Adrenal gland (tissue), 9 donors: ENCODE measurements at regions not wholly inside any gene's neighbourhood (a gene's known extent, or its start where the extent isn't known, plus 50 kb on each side); places are given as distances from the start of the nearest gene placed in this dataset.

Experiments used
- DNase-seq, 7 donors: peaks; one replicate each; pipeline ENCODE4 v3.0.0-alpha.2; 2019 to 2020
- H3K27ac ChIP-seq, 5 donors: fragments of 200-600 bp; sonication (generic) in 4 of 5; 1 replicate in 3 of 5; 2 replicates in 2 of 5; pipeline versions ENCODE4 v1.5.1 to v1.8.0; 2016 to 2020; ENCODE audit warnings: mild to moderate bottlenecking in 1 of 5
- H3K27me3 ChIP-seq: fragments of 200-600 bp; 2 replicates; pipeline ENCODE4 v1.8.0; 2021
- H3K36me3 ChIP-seq, 2 donors: fragments of 200-600 bp; replicated peaks in 1 of 2; 1 replicate in 1 of 2; 2 replicates in 1 of 2; pipeline versions ENCODE4 v1.5.1 to v1.8.0; 2018 to 2022
- H3K4me1 ChIP-seq, 2 donors: fragments of 200-600 bp; replicated peaks in 1 of 2; 1 replicate in 1 of 2; 2 replicates in 1 of 2; pipeline versions ENCODE4 v1.5.1 to v1.8.0; 2018 to 2021
- H3K4me3 ChIP-seq, 4 donors: fragments of 200-600 bp; sonication (generic) in 3 of 4; one replicate each; pipeline ENCODE4 v1.5.1; 2016 to 2018
- H3K9me3 ChIP-seq, 3 donors: fragments of 200-600 bp; sonication (generic) in 1 of 3; replicated peaks in 1 of 3; 1 replicate in 2 of 3; 2 replicates in 1 of 3; pipeline versions ENCODE4 v1.5.1 to v1.8.0; 2016 to 2021
- POLR2A ChIP-seq, 2 donors: fragments of 450-650 bp; IDR thresholded peaks; one replicate each; pipeline ENCODE4 v1.6.1; 2017; ENCODE audit warnings: antibody characterized with exemption in 2 of 2, mild to moderate bottlenecking in 2 of 2, moderate library complexity in 1 of 2
- WGBS, 4 donors: extraction: QIAGEN DNeasy Blood & Tissue Kit in 2 of 4; methylation state at CpG; one replicate each; pipeline versions ENCODE4 v1.1.5 to v1.1.7; 2013 to 2017; 5-methylcytosine and 5-hydroxymethylcytosine counted together
- intact Hi-C, 2 donors: fragments of 100-400 bp; cut with DNase I; formaldehyde crosslinking; loops; one replicate each; pipeline versions ENCODE4 v1.14.1 to v1.15.0; 2022 to 2023
- TF ChIP-seq, protein P1 (sequence below), 6 experiments: fragments of 450-650 bp in 4 of 6; fragments of 200-600 bp in 2 of 6; sonication (generic) in 1 of 6; IDR thresholded peaks; 1 replicate in 5 of 6; 2 replicates in 1 of 6; pipeline versions ENCODE4 v1.5.1 to v1.8.0; 2016 to 2021; ENCODE audit warnings: antibody characterized with exemption in 6 of 6, mild to moderate bottlenecking in 2 of 6, moderate library complexity in 1 of 6
- donor health status: healthy with polysubstance abuse.
- donor health status: Bipolar disorder and iron deficiency.
- donor health status: DM: yes; HTN: yes; CAD: no.
- donor health status: DM: no; HTN: no; CAD: no.
- donor health status: DM: no; HTN: no; CAD: no.

DNA sequence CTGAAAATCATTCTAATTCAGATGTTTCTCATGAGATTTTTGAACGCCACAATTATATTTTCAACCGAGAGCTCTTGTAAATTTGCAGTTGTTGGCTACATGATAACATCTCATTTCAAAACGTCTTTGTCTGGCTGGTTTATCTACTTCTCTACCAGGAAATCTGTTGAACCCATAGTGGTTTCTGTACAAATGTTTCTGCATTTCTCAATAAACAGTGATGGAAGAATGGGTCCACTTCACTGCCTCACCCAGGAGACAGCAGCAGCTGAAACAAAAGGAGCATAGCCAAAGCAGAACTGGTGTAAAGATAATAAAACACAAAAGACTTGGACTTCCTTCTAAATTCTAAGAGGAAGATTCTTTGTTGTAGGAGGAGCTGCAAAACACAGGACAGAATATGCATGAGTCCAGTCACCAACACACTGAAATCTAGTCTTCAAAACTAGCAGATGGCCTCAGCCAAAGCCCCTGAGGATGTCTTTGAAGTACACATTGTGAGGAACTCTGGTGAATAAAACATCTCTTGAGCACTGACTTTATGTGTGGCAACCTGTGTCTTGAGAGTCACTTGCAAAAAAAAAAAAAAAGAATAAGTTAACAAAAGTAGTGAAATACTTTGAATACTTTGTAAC lies 68.6 kb upstream of the FGF14 start:
- intact Hi-C loops = no loop called here
- Histone ChIP-seq H3K27ac (no peak overlapping the region), H3K4me3 (no peak overlapping the region), H3K27me3 (no peaks in the 10 kb centered on the region), H3K4me1 (no peaks in the 10 kb centered on the region), H3K9me3 (no peaks in the 10 kb centered on the region), H3K36me3 (no peaks in the 10 kb centered on the region)
- DNase-seq = no peak
- WGBS, 4 donors = 41 to 63% (median 48%) methylated on average over 3 of the region's 3 CpGs
- TF ChIP-seq, protein P1, sequence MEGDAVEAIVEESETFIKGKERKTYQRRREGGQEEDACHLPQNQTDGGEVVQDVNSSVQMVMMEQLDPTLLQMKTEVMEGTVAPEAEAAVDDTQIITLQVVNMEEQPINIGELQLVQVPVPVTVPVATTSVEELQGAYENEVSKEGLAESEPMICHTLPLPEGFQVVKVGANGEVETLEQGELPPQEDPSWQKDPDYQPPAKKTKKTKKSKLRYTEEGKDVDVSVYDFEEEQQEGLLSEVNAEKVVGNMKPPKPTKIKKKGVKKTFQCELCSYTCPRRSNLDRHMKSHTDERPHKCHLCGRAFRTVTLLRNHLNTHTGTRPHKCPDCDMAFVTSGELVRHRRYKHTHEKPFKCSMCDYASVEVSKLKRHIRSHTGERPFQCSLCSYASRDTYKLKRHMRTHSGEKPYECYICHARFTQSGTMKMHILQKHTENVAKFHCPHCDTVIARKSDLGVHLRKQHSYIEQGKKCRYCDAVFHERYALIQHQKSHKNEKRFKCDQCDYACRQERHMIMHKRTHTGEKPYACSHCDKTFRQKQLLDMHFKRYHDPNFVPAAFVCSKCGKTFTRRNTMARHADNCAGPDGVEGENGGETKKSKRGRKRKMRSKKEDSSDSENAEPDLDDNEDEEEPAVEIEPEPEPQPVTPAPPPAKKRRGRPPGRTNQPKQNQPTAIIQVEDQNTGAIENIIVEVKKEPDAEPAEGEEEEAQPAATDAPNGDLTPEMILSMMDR (IDR thresholded peaks at IDR 0.05) = no peak
- TF ChIP-seq POLR2A (IDR thresholded peaks at IDR 0.05) = no peak

DNA sequence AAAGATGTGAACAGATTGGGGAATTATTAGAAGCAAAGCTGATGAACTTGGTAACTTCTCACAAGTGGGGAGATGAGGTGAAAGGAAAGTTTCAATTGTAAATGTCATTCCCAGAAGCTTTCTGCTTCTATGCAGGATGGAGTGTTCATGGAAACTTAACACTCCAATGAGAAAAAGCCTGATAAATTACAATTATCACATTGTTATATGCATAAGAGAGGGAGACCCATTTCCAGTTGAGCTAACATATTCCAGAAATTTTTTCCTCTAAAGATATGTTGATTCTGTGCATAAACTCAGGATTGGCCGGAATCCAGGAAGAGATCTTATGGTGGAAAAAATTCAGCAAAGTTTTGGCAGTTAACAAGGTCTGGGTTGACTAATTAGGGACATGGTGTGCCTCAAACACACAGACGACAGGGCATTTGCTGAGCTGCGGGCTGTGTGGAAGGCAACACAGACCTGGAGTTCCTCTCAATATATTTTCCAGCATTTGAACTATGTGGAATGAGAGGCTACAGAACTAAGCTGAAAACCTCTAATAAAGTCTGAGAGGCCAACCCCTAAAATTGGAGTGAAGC lies 64.9 kb upstream of the FGF14 start:
- intact Hi-C loops = no loop called here
- Histone ChIP-seq H3K27me3 (no peaks in the 10 kb centered on the region), H3K27ac (no peak overlapping the region), H3K4me1 (no peaks in the 10 kb centered on the region), H3K4me3 (no peak overlapping the region), H3K9me3 (no peaks in the 10 kb centered on the region), H3K36me3 (no peaks in the 10 kb centered on the region)
- no peak for DNase-seq
- 39 to 63% (median 51%) methylated on average over 3 of the region's 3 CpGs for WGBS, 4 donors
- TF ChIP-seq, protein P1 (IDR thresholded peaks at IDR 0.05) = no peak
- TF ChIP-seq POLR2A (IDR thresholded peaks at IDR 0.05) = no peak

DNA sequence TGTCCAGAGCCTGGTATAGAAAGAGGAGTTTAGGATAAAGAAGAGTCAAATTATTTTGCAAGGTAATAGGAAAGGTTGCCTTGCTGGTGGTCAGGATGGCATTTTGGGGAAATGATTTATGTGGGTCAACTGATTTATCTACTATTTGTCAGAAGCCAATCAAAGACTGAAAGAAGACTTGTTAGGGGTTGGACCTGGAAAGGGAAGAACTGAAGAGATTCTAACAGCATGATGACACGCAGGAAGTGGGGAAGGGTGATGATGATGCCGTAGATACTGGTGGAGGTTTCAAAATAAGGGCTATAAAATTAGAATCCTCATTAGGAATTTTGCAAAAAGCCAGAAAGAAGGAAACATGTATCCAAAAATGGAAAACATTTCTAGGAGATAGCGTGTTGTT lies 60.7 kb upstream of the FGF14 start:
- intact Hi-C loops = no loop called here
- H3K4me1 ChIP-seq = no peaks in the 10 kb centered on the region
- no peak overlapping the region for H3K27ac ChIP-seq
- no peaks in the 10 kb centered on the region for H3K9me3 ChIP-seq
- TF ChIP-seq POLR2A (IDR thresholded peaks at IDR 0.05) = no peak
- TF ChIP-seq, protein P1 (IDR thresholded peaks at IDR 0.05) = no peak
- no peaks in the 10 kb centered on the region for H3K36me3 ChIP-seq
- no peaks in the 10 kb centered on the region for H3K27me3 ChIP-seq
- DNase-seq = no peak
- no peak overlapping the region for H3K4me3 ChIP-seq
- 72 to 80% (median 76%) methylated on average over 3 of the region's 3 CpGs for WGBS, 4 donors

DNA sequence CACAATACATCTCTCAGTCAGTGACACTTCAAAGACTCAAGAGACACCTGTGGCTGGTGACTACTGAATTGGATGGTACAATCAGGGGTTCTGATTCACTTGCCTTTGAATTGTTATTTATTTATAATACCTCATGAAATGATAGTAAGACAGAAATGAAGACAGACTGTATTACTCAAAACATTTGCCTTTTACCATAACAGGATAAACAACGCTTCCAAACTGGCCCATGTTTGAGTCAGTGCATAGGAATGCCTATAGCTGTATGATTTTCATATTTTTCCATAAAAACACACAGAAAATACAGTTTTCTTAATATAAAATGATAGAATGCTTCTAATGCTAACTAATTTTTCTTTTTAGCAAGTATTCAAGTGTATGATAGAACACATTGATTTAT lies 59.5 kb upstream of the FGF14 start:
- Histone ChIP-seq H3K27me3 (no peaks in the 10 kb centered on the region), H3K4me3 (no peak overlapping the region), H3K36me3 (no peaks in the 10 kb centered on the region), H3K9me3 (no peaks in the 10 kb centered on the region), H3K27ac (no peak overlapping the region), H3K4me1 (no peaks in the 10 kb centered on the region)
- TF ChIP-seq, protein P1 (IDR thresholded peaks at IDR 0.05) = no peak
- TF ChIP-seq POLR2A (IDR thresholded peaks at IDR 0.05) = no peak
- intact Hi-C loops = no loop called here
- DNase-seq = no peak
- WGBS, 4 donors = 52 to 80% (median 78%) methylated on average over 1 of the region's 1 CpG
